Germinal center (tissue), 1 donor: ENCODE measurements at regions not wholly inside any gene's neighbourhood (a gene's known extent, or its start where the extent isn't known, plus 50 kb on each side); places are given as distances from the start of the nearest gene placed in this dataset.

Source experiments
- DNase-seq: peaks from one replicate; pipeline ENCODE4 v3.0.0; 2012; ENCODE audit warnings: mixed read lengths, low spot score

GRCh38 chr10:78774999-78775711, 293.6 kb upstream of the ZMIZ1 start:
- no peak for DNase-seq

GRCh38 chr10:78775891-78776290, 292.9 kb upstream of the ZMIZ1 start:
- no peak for DNase-seq

- DNase-seq, result no peak
Measured at GRCh38 chr10:78776756-78777155, 292.0 kb upstream of the ZMIZ1 start.

- no peak for DNase-seq
Measured at GRCh38 chr10:78777466-78777865, 291.3 kb upstream of the ZMIZ1 start.

DNA sequence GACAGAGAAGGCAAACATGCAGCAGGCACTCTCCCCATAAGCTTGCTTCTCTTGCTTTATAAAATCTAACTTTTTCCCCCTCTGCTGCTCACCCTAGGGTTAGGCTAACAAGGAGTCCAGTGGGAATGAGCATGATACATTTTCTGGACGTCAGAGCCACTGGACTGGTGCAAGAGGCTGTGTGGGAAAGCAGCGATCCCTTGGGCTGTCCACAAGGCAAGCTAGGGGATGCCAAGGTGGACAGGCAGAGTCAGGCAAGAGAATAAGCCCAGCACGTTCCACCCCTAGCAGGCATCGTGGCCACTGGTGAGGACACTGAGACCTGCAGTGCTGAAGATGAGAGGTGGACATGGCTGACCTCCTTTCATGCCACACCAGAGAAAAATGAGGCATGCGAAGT, 290.9 kb upstream of the ZMIZ1 start:
- DNase-seq, result no peak

DNA sequence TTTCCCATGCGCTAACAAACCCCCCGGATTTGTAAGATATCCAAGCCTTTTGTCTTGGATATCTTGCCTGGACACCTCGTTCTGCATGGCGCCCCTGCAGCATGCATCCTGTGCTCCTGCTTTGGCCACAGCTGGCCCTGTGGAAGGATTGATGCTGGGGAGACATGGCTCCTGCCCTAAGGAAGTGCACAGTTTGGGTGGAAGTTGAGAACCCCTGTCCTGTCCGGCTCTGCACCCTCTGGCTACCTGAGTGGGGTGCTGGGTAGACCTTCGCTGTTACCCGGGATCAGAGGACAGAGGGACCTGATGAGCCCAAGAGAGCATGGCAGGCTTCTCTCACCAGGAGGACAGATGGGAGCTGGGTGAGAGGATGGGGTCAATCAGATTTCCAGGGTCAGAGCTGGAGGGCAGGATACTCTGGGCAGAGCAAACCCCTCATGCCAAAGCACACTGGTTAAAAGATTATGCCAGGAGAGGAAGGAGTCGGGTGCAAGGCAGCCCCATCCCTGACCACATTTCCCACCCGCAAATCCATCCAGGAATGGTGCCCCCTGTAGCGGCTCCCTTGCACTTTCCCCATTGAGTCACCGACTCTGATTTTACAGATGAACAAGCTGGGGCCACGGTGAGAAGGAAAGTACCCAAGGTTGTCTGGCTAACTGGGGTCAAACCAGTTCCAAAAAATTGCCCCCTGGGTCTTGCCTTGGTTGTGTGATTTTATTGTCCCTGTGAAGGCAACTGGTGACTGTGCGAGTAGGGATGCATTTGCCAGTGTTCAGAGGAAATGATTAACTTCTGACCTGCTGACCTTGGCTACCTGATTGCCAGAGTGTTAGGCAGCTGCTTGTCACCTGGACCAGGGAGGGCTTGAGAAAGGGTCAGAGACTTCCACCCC, 290.1 kb upstream of the ZMIZ1 start:
- no peak for DNase-seq

DNA sequence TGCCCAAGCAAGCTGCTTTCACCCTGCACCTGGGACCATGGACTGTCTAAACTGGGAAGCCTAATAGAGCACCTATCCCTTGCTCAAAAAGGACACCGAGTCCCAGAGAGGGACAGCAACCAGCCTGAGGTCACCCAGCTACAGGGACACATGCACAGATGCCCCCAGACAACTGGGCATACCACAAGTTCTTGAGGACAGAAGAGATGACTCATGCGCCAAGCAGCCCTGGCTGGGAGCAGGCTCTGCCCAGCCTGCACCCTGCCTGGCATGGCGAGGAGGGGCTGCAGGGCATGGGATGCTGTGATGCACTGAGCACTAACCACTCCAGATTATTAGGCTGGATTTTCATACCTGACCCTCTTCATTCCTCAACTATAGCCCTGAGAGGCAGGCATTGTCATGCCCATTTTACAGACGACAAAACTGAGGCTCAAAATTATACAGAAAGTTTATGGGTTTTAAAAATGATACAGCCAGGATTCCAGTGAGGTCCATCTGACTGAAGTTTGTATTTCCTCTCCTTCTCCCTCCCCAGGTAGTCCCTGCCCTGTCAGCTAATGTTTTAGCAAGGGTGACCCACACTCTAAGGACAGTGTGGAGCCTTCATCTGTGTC, 289.3 kb upstream of the ZMIZ1 start:
- no peak for DNase-seq

- no peak for DNase-seq
Measured at GRCh38 chr10:78780551-78780961, 288.2 kb upstream of the ZMIZ1 start.

DNA sequence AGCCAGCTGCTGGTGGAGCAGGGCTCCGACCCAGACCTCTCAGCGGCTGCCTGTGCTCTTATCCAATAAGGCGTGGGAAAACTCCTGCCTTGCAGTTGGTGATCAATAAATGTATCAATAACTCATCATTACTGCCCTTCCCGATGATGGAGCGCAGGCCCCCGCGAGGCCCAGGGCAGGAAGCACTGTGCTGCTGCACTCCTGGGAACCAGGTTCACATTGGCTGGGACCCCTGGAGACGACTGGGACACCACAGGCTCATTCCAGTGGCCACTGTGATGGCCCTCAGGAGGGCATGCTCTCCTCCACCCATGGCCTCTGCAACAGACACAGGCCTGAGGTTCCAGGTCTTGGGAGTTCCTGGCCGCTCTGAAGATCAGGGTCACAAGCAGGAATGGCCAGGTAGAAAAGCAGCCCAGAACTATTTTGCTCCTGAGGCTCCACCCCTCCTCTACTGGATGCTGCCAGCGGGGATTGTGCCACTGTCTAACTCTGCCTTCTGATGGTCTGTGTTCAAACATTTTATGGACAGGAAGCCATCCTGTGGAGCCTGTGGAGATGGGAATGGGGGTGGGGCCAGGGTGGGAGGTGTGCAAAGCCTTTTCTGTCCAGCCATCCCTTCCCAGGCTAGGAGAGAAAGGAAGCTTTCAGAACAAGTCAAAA, 287.4 kb upstream of the ZMIZ1 start:
- no peak for DNase-seq

GRCh38 chr10:78781991-78782390, 286.8 kb upstream of the ZMIZ1 start:
- no peak for DNase-seq

- no peak for DNase-seq
Measured at GRCh38 chr10:78782441-78782840, 286.3 kb upstream of the ZMIZ1 start.

DNA sequence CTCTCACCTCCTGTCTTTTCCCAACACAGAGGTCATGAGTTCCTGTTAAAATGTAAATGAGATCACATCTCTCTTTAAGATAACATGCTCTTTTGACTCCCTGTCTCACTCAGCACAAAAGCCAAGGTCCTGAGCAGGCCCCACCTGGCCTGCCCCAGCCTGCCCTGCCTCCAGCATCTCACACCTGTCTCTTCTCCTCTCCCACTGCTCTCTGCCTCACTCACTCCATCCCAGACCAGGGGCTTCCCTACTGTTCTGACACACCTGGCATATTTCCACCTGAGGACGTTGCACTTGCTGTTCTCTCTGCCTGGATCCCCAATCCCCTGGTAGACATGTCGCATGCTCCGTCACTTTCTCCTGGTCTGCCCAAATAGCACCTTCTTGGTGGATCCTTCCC, 285.0 kb upstream of the ZMIZ1 start:
- no peak for DNase-seq

DNA sequence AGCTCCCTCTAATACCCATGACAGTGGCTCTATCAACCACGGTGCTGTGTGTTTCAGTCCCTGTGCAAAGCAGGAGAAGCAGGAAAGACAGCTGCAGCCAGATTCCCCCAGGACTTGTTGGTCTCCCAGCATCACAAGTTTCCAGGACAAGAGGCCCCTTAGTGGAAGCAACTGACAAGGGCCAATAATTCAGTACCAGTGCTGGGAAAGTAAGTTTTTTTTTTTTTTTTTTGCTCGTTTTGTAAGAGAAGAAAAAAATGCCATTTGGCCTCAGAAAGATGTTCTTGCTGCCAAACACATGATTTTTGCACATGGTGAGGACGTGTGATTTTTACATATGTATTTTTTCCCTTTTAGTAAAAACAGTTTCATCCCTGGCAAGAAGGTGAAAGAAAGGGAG, 284.2 kb upstream of the ZMIZ1 start:
- DNase-seq, result no peak

GRCh38 chr10:78785066-78785465, 283.7 kb upstream of the ZMIZ1 start:
- DNase-seq, result no peak

GRCh38 chr10:78785991-78786390, 282.8 kb upstream of the ZMIZ1 start:
- no peak for DNase-seq

- DNase-seq, result no peak
Measured at GRCh38 chr10:78787125-78787524, 281.6 kb upstream of the ZMIZ1 start.

GRCh38 chr10:78794736-78795455, 273.9 kb upstream of the ZMIZ1 start:
- no peak for DNase-seq

GRCh38 chr10:78798976-78799730, 269.6 kb upstream of the ZMIZ1 start:
- no peak for DNase-seq

DNA sequence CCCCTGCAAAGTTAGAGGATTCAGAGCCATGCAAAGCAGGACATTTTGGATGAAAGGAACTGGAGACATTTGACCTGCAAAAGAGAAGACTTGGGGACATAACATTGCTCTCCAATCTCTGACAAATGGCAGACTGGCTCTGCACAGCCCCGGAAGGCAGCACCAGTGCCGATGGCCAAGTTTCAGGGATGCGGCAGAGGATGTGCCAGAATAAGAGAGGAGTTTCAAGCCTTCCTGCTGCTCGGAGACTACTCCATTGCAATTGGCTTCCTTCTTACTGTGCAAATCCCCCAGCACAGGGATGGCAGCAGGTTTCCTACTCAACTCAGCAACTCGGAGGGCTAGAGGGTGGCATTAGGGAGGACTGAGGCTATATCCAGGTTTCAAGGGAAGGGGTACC, 268.8 kb upstream of the ZMIZ1 start:
- DNase-seq, result no peak

DNA sequence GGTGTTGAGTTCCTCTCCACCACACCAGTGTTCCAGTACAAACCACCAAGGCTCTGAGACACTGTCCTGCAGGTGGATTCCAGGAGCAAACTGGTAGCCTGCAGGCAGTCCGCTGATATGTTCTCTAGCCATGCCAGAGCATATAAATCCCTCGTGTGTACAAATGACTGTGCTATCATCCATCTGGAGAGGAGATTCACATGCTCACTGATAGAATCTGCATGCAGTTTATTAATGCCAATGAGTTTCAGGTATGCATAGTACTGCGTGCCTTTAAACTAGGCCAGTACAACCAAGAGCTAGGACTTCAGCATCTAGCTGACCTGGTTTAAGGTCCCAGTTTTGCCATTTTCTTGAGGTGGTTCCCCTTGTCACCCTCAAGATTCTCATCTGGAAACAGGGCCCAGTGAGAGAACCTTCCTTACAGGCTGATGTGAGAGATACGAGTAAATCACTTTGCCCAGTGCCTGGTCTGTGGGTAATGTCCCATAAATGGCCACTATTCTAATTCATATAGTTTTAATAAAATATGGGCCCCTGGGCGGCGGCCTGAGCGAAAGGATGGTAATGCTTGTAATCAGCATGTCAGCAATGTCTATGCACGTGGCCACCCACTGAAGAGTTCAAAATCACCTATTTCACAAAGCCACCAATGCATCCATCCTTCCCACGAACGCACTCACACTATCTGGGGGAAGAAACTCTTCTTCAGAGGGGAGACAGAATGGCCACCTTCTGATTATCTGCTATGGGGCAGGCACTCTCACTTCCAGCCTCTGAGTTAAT, 268.0 kb upstream of the ZMIZ1 start:
- DNase-seq, result no peak
